ENCODE measurements at regions not wholly inside any gene's neighbourhood (a gene's known extent, or its start where the extent isn't known, plus 50 kb on each side); places are given as distances from the start of the nearest gene placed in this dataset.
A peak's percentile ranks its signal among the peaks of the same experiment; 100 is the strongest.

DNA sequence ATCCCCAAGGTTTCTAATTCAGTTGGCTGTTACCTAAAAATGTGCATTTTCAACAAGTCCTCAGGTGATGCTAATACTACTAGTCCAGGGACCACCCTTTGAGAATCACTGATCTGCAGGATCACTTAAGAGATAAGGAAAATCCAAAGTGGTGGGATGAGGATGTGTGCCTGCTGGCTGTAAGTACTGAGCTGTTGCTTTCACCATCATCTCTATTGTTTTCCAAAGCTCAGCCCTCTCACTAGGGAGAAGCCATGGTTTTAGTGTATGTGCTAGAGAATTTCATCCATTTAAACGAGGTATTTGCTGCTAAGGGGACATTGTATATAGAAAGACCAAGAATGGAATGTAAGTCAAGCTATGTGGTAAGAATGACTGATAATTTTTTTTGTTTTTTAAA is 202.3 kb downstream of the KIF21A start:
- no peak for DNase-seq

DNA sequence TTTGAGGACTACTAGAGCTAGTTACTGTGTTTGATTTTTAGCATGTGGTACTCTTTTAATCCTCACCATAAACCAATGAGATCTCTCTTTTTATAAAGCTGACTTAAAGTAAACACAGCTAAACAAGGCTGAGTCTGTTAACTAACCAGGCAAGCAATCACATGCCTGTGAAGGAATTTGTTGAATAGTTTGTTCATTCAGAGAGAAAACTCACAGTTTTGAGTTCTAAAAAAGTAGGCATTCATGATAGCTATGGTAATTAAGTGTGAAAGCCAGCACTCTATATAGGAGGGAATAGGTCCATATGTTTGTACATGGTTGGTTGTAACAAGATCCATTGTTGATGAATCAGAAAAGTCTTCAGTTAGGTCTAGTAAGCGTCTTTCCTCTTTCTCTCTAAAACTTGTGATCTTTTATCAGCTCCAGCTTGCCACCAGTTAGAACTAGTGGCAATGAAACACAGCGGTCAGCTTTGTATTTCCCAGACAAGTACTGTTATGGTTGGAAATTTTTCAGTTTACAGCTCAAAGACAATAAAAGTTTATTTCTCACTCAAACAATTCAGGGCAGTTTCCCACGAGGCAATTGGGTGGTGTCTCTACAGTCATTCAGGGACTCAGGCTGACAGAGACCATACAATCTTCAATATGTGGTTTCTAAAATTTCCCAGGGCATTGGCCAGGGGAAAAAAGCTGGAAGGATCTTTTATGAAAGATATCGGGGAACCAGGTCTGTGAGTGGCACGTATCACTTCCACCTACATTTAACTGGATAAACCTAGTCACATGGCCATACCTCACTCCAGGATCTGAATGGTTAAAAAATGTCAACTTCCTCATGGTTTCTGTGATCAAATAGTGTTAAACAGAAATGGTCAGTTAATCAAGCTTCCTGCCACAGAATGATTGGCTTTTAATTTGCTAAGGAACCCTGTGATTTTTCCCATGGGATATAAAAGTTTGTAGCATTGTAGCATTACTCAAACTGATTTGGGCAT is 203.1 kb downstream of the KIF21A start:
- no peak for DNase-seq

DNA sequence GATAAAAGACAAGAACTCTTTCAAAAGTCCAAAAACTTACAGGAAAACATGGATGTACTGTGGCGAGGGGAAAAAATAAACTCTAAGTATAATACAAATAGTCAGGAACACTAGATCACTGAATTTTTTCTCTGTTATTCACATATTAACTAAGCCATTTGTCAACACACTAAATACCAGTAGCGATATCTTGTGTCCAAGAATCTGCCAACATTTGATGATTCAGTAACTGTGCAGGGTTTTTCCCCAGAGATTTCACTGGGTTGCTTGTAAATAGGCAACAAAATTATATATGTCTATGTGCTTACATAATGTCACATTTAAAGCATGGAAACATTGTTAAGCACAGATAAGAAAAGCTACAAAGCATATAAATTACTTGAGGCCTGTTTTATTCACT is 205.9 kb downstream of the KIF21A start:
- no peak for DNase-seq

DNA sequence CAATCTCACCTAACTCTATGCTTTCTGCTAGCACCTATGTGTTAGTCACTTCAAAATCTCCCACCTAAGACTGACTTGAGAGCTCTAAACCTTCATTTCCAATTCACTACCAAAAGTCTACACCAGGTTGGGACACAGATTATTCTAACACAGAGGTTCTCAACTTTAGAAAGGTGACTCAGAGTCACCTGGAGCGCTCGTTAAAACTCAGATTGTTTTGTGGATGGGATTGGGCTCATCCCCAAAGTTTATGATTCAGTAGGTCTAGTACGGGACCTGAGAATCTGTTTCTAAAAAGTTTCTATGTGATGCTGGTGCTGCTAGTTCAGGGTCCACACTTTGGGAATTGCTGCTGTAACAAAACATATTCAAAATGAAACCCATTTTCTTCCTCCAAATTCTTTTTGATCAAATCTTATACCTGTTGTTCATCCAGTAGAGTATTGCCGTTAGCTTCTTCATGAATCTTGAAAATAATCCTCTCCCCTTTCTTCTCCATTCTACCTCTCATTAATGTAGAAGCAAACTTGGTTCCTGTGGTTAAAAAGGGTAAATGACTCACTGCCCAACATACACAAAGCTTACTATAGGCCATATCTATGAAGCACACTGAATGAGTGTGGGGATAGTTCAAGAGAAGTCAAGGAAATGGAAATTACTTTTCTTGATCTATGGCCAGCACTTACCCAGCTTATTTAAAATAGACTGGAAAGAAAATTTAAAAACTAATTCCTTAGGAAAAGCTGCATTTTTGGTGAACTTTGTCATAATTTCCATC is 206.7 kb downstream of the KIF21A start:
- no peak for DNase-seq

DNA sequence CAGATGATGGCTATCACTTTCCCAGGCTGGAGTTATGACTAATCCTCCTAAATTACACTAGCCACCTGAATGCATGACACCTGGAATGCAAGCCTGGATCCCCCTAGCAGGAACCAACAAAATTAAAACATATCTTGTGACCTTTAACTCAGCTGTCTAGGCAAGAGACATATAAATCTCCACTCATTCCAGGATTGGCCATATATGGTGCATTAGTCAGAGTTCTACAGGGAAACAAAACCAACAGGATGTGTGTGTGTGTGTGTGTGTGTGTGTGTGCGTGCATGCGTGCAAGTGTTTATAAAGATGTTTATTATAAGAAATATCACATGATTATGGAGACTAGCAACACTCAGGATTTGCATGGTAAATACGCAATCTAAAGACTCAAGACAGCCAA is 212.8 kb downstream of the KIF21A start:
- no peak for DNase-seq

DNA sequence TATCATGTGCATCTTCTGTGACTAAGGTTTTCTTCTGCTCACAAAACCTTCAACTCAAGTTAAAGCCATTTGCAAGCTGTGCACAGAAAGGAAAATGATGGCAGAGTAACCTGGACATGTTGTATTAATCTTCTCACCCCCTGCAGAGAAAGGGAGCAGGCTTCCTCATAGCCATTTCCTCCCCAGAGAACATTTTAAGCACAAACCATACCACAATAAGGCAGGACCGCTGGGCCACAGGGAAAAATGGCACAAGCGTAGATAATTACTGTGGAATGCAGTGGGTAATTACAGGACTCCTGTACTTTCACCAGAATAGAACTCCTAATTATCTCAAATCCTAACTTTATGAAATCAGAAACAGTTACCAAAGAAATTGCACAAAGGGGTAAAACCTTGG is 215.7 kb downstream of the KIF21A start:
- DNase-seq, result no peak

DNA sequence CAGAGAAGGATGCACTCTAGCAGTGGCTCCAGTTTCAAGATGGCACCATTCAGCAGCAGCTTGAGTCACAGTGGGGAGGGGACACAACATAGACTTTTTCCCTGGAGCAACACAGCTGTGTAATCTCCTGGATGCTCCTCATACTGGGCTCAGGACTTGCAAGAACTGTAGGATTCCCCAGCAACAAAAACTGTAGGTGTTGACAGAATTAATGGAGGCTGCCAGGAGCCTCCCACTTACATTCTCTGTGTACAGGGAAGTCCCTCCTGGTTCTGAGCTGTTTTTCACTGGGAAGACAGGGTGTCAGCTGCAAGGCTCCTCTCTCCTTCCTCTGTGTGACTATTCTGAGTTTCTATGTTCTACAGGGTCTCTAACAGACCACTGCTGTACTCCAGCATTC is 217.9 kb downstream of the KIF21A start:
- DNase-seq, result no peak

DNA sequence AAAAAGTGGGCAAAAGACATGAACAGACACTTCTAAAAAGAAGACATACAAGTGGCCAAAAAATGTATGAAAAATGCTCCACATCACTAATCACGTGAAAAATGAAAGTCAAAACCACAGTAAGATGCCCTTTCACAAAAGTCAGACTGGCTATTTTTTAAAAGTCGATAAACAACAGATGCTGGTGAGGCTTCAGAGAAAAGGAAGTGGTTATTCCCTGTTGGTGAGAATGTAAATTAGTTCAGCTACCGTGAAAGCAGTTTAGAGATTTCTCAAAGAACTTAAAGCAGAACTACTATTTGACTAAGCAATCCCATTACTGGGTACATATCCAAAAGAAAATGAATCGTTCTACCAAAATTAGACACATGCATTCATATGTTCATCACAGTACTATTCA is 237.0 kb downstream of the KIF21A start:
- no peak for DNase-seq

DNA sequence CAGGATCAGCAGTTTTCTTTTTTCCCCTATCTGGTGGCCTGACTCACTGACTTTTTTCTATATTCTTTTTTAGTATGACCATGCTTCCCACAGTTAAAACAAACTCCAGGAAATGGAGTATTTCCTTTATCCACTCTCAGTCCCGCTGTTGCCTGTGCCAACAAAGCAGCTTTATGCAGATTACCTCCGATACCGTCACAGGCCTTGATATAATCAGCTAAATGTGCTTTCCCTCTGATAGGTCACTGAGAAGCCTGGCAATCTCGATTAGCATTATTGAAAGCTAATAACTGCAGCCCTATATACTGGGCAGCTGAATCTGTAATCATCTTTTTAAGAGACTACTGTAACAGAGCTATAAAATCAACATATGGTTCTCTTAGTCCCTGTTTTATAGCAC is 243.6 kb downstream of the KIF21A start:
- no peak for DNase-seq

DNA sequence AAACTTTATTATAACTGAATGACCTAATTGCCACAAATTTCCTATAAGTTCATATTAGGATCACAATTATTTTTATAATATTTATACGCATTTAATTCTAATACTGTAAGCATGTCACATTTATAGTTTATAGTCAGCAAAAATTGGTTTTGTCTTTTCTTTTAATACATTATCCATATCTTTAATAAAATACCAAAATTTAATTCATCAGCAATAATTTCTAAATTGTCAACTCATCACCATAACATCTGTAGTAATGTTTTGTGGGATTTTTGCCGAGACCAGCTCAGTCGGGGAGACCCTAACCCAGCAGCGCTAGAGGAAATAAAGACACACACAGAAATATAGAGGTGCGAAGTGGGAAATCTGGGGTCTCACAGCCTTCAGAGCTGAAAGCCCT is 254.2 kb downstream of the KIF21A start:
- DNase-seq, result no peak

DNA sequence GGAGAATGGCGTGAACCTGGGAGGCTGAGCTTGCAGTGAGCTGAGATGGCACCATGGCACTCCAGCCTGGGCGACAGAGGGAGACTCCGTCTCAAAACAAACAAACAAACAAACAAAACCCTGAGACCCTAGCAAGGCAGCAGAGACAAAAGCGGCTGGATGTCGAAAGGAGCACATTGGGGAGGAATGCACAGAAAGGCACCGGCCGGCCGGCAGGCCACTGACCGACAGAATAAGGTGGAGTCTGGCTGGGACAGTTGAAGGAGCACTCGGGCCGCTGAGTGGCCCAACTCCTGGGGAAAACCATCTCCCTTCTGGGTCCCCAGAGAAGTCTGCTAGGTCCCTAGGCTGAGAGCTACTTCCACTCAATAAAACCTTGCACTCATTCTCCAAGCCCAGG is 256.2 kb downstream of the KIF21A start:
- no peak for DNase-seq

DNA sequence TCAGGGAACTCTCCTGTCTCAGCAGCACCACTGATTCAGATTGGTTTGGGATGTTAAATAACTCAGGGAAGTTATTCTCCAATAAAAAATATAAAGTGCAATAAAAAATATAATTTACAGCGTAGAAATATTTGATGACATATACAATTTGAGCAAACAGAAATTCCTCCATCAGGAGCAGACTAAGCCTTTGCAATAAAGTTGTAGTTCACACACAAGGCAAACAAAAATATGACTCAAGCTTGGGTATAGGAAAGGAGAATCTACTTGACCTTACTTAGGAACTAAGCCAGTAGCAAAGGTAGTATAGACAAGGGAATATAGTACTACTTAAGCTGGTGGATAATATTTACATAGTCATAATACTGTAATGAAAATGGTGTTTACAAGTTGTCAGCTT is 264.1 kb downstream of the KIF21A start:
- no peak for DNase-seq

DNA sequence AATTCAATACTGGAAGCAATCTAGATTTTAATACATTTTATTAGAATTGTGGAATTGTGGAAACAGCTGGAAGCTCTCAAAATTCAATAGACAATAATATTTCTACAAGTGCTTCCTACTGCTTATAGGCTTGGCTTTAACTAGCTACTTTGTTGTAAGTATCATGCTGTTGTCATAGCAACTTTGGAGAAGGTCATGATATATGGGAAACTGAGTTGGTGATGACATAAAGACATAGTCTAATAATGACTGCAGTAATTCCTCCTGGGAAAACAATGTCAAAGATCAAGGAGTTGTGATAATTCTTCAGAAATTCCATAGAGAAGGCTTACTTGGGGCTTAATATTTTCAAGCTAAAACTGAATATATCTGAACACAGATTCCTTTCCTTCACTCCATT is 266.6 kb downstream of the KIF21A start:
- DNase-seq, result no peak

DNA sequence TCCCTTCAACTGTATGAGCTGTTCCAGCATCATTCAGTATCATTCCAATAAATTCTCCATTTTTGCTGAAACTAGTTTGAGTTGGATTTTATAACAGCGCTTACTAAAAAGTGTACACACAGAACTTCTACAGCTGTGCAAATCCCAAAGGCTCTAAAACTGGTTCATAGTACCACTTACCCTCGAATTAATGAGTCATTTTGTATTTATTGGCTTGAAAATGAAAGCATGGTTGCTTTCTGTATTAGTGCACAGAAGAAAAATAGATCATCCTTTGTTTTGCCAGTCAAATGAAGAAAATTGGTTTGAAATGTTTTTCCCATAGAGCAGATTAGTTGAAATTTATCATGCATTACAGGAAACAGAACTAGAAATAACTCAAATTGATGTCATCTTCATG is 268.3 kb upstream of the CPNE8 start:
- DNase-seq, result no peak

DNA sequence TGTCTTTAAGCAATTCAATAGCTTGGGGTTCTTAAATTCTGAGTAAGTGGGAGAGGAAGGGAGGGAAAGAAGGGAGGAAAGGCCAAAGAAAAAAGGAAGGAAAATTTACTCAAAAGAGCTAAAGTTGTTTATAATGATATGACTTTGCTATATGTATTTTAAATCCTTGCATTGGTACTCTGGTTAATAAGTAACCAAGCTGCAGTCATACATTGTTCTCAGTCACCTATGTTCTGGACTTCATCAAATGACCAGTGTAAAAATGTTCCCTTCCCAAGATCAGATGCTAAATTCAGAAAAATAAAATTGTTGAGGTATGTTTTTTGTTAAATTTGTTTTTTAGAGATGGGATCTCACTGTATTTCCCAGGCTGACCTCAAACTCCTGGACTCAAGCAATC is 259.9 kb upstream of the CPNE8 start:
- no peak for DNase-seq

DNA sequence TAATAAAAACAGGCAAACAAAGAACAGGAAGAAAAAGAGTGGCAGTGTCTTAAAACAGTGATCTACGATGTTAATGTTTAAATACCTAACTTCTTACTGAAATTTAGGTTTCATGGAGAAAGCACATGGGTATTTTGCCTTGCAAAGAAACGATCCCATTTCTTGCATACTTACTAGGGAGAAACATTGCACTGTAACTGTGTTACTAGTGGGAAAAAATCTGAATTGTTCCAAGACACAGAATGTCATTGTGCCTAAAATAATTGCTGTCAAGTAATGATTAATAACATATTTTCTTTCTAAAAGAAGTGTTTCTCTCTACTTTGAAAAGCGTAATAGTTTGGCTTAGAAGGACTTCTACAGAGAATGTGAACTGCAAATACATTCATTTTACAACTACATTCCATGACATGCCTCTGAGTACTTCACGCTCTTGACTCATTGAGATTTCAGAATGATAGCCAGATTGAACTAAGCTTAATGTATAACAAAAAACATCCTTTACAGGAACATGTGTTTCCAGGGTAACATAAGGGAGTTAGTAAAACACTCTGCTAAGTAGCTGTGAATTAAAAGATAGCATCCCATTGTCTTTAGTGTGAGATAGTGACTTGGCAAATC is 256.2 kb upstream of the CPNE8 start:
- no peak for DNase-seq

DNA sequence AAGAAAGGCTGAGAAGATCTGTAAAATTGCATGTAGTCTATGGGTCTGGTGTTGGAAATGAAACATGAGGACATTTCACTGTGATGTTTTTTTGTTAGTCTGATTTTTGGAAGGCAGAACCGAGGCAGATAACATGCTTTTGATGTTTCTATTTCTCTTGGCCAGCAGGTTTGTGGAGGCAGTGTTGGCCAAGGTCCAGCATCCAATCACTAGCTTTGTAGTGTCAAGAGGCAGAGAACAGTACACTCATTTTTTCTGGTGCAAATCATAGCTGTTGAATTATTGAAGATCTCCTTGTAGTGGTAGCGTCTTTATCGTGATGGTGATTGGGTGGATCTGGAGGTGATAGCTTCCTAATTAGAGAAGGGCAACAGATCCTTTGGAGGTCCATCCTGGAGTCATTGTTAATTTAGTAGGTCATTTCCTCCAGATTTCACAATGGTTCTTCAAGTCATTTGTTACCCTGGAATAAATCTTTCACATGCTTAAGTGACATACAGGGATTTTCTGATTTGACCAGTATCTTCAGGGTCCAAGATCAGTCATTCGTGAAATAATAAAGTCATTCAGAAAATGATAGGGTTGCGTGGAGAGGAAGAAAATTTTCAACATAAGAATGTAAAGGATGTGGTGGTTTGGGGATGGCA is 252.4 kb upstream of the CPNE8 start:
- DNase-seq, result no peak

DNA sequence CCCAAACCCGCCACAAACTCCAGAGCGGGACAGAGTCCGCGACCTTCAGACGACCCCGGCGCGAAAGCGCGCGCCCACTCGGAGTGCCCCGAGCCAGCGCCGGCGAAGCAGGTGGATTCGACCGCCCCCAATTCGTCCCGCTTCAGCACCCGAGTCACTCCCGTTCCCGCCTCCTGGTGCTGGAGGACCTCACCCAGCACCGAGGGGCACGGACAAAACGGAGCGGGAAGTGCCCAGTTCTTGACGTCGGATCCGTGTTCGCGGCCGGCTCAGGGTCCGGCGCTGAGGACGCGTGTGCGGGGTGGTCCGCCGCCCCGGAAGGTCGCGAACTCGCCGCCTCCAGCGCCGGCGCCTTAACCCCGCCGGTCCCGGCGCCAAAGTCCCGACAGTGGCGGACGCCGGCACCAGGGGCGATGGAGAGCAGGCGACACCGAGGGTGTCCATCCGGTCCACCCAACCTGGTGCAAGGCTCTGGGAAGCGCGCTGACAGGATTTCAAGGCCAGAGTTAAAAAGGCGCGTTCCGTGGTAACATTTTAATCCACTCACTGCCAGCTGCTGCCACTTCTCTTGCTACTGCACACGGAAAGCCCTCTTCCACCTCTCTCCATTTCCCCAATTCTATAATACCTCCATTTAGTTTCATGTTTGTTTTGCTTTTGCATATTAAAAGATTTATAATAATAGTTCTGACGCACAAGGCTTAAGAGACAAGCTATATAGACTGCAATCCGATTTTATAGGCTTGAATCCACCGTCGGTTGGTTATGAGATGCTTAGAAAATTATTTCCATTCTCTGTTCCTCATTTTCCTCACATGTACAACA is 240.0 kb upstream of the CPNE8 start:
- peak; percentile 50 for DNase-seq

DNA sequence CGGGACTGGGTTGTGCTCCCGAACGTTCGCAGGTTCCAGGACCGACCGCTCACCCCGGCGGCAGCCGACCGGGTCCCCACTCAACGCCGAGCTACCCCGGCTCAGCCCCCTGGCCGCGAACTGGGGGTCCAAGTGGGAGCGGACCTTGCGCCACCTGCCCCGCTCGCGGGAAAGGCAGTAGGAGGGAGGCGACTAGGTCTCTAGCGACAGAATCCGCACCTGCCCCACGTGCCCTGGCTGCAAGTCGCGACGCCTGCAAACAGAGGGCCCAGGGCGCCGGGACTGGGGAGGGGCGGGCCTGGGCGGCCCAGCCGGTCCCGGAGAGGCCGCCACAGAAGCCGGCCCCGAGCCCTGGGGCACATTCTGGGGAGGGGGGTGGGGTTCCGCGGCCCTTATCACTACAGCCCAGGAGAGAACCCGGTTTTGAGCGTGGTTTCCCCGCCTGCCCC is 239.2 kb upstream of the CPNE8 start:
- no peak for DNase-seq

DNA sequence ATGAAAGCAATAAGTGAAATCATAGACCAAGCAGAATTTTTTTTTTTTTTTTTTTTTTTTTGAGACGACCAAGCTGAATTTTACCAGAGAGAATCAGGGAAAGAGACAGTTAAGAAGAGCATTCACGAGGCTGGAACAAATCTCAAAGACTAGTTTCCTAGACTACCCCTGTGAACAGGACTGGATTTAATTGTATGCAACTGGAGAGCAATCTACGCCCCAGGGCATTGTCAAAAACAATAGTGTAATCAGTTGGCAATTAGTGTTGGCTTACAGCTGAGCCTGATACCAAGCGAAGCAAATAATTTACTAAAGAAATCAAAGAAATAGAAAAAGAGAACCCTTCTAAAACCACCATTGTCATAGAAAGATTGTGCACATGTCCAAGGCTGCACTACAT is 232.9 kb upstream of the CPNE8 start:
- DNase-seq, result no peak

DNA sequence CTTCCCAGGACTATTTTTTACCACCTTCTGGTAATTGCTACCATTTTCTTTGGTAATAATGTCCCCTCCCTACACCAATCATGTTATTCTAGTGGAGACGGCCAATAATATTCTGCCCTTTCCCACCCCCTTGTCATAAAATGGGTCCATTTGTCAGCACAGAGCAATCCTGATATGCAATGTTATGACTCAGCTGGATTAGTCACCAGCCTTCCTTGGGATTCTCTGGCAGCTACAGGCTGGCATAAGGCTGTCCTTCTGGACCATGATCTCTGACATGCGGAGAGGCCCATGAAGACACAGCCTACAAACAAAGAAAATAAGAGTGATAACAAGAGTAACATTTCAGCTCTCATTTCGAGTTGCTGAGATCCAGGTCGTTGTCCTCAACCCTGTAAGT is 222.0 kb upstream of the CPNE8 start:
- DNase-seq, result no peak

DNA sequence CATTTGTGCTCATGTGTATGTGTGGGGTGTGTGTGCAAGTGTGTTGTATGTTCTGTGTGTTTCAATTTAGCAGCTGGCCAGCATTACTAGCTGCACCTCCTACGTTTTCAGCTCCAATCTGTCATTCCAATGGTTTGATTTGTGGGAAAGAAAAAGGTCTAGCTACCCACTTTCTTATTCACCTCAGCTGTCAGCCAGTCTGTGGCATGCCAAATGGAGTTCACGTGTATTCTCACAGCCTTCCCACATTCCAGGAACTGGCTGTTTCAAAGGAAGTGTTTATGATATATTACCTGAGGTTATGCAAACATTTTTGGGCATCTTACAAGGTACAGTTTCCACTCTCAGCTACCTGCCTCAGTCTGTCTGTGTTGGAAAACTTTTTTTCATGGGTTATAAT is 220.2 kb upstream of the CPNE8 start:
- no peak for DNase-seq

Measured in stimulated activated CD4-positive, alpha-beta T cell treated with anti-CD3 and anti-CD28 coated beads, Interleukin-1b, Interleukin-23, amount 100 ng/mL, for 48 hours (primary cell).